ENCODE measurements at regions not wholly inside any gene's neighbourhood (a gene's known extent, or its start where the extent isn't known, plus 50 kb on each side); places are given as distances from the start of the nearest gene placed in this dataset.

DNA sequence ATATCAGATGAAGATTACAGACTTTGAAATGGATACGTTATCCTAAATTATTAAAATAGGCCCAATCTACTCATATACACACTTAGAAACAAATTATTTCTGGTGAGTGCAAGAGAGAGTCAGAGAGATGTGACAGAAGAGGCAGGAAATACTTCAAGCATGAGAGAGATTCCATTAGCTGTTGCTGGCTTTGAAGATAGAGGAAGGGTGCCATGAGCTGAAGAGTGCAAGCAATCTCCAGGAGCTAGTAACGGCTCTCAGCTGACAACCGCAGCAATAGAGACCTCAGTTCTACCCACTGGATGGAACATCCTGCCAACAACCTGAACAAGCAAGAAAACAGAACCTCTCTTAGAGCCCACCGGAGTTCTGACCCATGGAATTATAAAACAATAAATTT lies 270.7 kb upstream of the SLITRK3 start:
- no peaks in the 10 kb centered on the region for H3K27me3 ChIP-seq (ENCODE audit: control insufficient read depth, insufficient read depth, low read length)
- H2BK15ac ChIP-seq (ENCODE audit: low read depth, low read length), result no peak overlapping the region
- H3K56ac ChIP-seq (ENCODE audit: extremely low read depth, insufficient read depth, low read length), result no peak overlapping the region
- H2BK120ac ChIP-seq (ENCODE audit: low read depth, low read length), result peak overlapping the region; percentile 58
- no peaks in the 10 kb centered on the region for H3K79me1 ChIP-seq (ENCODE audit: low read depth in 1 of 2, low read length in 2 of 2)
- no peak overlapping the region for H3K4me2 ChIP-seq (ENCODE audit: low read depth, low read length)
- no peak overlapping the region for H4K5ac ChIP-seq (ENCODE audit: low read depth, low read length)
- no peaks in the 10 kb centered on the region for H3K9me3 ChIP-seq (ENCODE audit: control insufficient read depth, insufficient read depth, low read length)
- no peak overlapping the region for H2AK5ac ChIP-seq (ENCODE audit: low read depth, low read length)
- ATAC-seq (ENCODE audit: low read depth), result peak; percentile 63
- no peak overlapping the region for H3K9ac ChIP-seq (ENCODE audit: low read depth, low read length)
- no peak overlapping the region for H2BK20ac ChIP-seq (ENCODE audit: low read depth, low read length)
- no TSS peak for BruUV-seq (replicated peaks)
- no peak overlapping the region for H3K27ac ChIP-seq (ENCODE audit: insufficient read depth, low read length)
- no peak overlapping the region; a peak in 1 of 4 replicates for H4K8ac ChIP-seq (ENCODE audit: low read depth in 2 of 2, low read length in 2 of 2)
- H2BK5ac ChIP-seq (ENCODE audit: low read depth, low read length, poor library complexity, severe bottlenecking), result peak overlapping the region; percentile 73
- H4K91ac ChIP-seq (ENCODE audit: insufficient read depth, low read depth, low read length), result no peak overlapping the region
- H3K4me3 ChIP-seq (ENCODE audit: insufficient read depth, low read depth, low read length), result no peak overlapping the region
- H4K20me1 ChIP-seq (ENCODE audit: insufficient read depth, low read length), result no peaks in the 10 kb centered on the region
- no peaks in the 10 kb centered on the region for H3K36me3 ChIP-seq (ENCODE audit: control insufficient read depth, insufficient read depth, low read length)
- dilution Hi-C loops (cut with HindIII; ENCODE audit: low sequenced_read_pairs, unreplicated experiment), result no loop called here
- H2AK9ac ChIP-seq (replicated peaks; ENCODE audit: low read depth, low read length, poor library complexity), result no peak overlapping the region
- no CpG with 5 or more reads among the region's 4 CpGs for WGBS, 2 experiments (ENCODE audit: extremely low coverage in 2 of 2, insufficient read length in 1 of 2)
- TF ChIP-seq, protein P1, sequence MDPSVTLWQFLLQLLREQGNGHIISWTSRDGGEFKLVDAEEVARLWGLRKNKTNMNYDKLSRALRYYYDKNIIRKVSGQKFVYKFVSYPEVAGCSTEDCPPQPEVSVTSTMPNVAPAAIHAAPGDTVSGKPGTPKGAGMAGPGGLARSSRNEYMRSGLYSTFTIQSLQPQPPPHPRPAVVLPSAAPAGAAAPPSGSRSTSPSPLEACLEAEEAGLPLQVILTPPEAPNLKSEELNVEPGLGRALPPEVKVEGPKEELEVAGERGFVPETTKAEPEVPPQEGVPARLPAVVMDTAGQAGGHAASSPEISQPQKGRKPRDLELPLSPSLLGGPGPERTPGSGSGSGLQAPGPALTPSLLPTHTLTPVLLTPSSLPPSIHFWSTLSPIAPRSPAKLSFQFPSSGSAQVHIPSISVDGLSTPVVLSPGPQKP (IDR thresholded peaks at IDR 0.05; ENCODE audit: borderline replicate concordance, low read depth, low read length), result no peak
- TF ChIP-seq POLR2A (IDR thresholded peaks at IDR 0.05; ENCODE audit: low read depth, low read length) (no peak), FOS (IDR thresholded peaks at IDR 0.05; ENCODE audit: low read depth, low read length) (no peak), SMC3 (IDR thresholded peaks at IDR 0.05; ENCODE audit: low read depth, low read length) (no peak), MXI1 (IDR thresholded peaks at IDR 0.05; ENCODE audit: borderline replicate concordance, low read depth, low read length) (no peak), BHLHE40 (IDR thresholded peaks at IDR 0.05; ENCODE audit: low read depth, low read length) (no peak), CHD1 (IDR thresholded peaks at IDR 0.05; ENCODE audit: low read depth, low read length) (no peak), CEBPB (IDR thresholded peaks at IDR 0.05; ENCODE audit: low read depth, low read length) (no peak), RCOR1 (IDR thresholded peaks at IDR 0.05; ENCODE audit: insufficient replicate concordance, low read length) (no peak), RFX5 (IDR thresholded peaks at IDR 0.05; ENCODE audit: low read depth, low read length) (no peak), MAZ (IDR thresholded peaks at IDR 0.05; ENCODE audit: borderline replicate concordance, low read depth, low read length) (no peak), RAD21 (IDR thresholded peaks at IDR 0.05; ENCODE audit: low read length) (no peak), NFE2L2 (IDR thresholded peaks at IDR 0.05; ENCODE audit: low read depth, low read length) (no peak), MAFK (IDR thresholded peaks at IDR 0.05; ENCODE audit: low read depth, low read length) (no peak)
- TF ChIP-seq, protein P2, sequence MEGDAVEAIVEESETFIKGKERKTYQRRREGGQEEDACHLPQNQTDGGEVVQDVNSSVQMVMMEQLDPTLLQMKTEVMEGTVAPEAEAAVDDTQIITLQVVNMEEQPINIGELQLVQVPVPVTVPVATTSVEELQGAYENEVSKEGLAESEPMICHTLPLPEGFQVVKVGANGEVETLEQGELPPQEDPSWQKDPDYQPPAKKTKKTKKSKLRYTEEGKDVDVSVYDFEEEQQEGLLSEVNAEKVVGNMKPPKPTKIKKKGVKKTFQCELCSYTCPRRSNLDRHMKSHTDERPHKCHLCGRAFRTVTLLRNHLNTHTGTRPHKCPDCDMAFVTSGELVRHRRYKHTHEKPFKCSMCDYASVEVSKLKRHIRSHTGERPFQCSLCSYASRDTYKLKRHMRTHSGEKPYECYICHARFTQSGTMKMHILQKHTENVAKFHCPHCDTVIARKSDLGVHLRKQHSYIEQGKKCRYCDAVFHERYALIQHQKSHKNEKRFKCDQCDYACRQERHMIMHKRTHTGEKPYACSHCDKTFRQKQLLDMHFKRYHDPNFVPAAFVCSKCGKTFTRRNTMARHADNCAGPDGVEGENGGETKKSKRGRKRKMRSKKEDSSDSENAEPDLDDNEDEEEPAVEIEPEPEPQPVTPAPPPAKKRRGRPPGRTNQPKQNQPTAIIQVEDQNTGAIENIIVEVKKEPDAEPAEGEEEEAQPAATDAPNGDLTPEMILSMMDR (conservative IDR thresholded peaks at IDR 0.05; ENCODE audit: low read depth, low read length), result no peak
- TF ChIP-seq, protein P3, sequence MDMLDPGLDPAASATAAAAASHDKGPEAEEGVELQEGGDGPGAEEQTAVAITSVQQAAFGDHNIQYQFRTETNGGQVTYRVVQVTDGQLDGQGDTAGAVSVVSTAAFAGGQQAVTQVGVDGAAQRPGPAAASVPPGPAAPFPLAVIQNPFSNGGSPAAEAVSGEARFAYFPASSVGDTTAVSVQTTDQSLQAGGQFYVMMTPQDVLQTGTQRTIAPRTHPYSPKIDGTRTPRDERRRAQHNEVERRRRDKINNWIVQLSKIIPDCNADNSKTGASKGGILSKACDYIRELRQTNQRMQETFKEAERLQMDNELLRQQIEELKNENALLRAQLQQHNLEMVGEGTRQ (IDR thresholded peaks at IDR 0.05; ENCODE audit: low read depth, low read length), result no peak
- H3K9me1 ChIP-seq (ENCODE audit: insufficient read depth, low read length), result no peaks in the 10 kb centered on the region
- 0 out of 2 replicates have a peak overlapping the region, but pooled peaks have one; percentile 40 for H3K4ac ChIP-seq (ENCODE audit: low read depth, low read length)
- in situ Hi-C loops (cut with MboI; ENCODE audit: low sequenced_read_pairs), result no loop called here
- peak; percentile 68 for DNase-seq
- POLR2A ChIA-PET (ENCODE audit: unreplicated experiment), result no interaction called here
- no peak overlapping the region for H2AFZ ChIP-seq (replicated peaks; ENCODE audit: low read length, poor library complexity)
- peaks cover 2% of the 10 kb centered on the region; the same call in 1 of the 2 replicates for H3K4me1 ChIP-seq (ENCODE audit: control insufficient read depth, insufficient read depth, low read length)
- H3K18ac ChIP-seq (ENCODE audit: low read depth, low read length), result peak overlapping the region; percentile 47; the same call in 1 of the 2 replicates
- intact Hi-C loops (cut with micrococcal nuclease), result no loop called here
- CTCF ChIA-PET, result no interaction called here
- no peak overlapping the region for H3K14ac ChIP-seq (replicated peaks; ENCODE audit: low read depth, low read length)
- no peak overlapping the region for H3K23ac ChIP-seq (ENCODE audit: low read depth, low read length)

Data from IMR-90 (cell line).